ENCODE measurements at regions not wholly inside any gene's neighbourhood (a gene's known extent, or its start where the extent isn't known, plus 50 kb on each side); places are given as distances from the start of the nearest gene placed in this dataset.
"Not testable (repeated sequence)": the region's sequence is repeated elsewhere in the genome, so short reads cannot be mapped to it uniquely, and the experiment has no call there.

DNA sequence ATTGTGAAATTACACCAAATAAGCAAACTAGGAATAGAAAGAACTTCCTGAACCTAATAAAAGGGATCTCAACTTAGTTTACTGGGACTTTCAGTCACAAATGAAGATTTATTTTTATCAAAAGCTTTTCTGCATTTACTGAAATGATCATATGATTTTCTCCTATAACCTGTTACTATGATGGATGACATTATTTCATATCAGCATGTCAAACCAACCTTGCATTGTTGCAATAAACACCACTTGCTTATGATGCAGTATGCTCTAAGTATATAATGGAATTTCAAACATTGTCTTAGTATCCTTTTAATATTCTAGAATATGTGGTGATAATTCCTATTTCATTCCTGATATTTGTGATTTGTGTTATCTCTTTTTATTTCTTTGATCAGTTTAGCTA lies 303.0 kb downstream of the CGGBP1 start:
- no peak for DNase-seq (ENCODE audit: low spot score in 2 of 2)
- no peak overlapping the region for H3K4me3 ChIP-seq
- H3K27me3 ChIP-seq = no peaks in the 10 kb centered on the region
- H3K4me1 ChIP-seq = no peaks in the 10 kb centered on the region
- no peaks in the 10 kb centered on the region for H3K36me3 ChIP-seq
- no peak overlapping the region for H3K27ac ChIP-seq
- TF ChIP-seq EP300 (IDR thresholded peaks at IDR 0.05) (no peak), POLR2A (IDR thresholded peaks at IDR 0.05) (no peak)
- TF ChIP-seq, protein P1, sequence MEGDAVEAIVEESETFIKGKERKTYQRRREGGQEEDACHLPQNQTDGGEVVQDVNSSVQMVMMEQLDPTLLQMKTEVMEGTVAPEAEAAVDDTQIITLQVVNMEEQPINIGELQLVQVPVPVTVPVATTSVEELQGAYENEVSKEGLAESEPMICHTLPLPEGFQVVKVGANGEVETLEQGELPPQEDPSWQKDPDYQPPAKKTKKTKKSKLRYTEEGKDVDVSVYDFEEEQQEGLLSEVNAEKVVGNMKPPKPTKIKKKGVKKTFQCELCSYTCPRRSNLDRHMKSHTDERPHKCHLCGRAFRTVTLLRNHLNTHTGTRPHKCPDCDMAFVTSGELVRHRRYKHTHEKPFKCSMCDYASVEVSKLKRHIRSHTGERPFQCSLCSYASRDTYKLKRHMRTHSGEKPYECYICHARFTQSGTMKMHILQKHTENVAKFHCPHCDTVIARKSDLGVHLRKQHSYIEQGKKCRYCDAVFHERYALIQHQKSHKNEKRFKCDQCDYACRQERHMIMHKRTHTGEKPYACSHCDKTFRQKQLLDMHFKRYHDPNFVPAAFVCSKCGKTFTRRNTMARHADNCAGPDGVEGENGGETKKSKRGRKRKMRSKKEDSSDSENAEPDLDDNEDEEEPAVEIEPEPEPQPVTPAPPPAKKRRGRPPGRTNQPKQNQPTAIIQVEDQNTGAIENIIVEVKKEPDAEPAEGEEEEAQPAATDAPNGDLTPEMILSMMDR (IDR thresholded peaks at IDR 0.05) = no peak
- peaks cover 0 to 8% (median 0%) of the 10 kb centered on the region in 4 donors for H3K9me3 ChIP-seq

DNA sequence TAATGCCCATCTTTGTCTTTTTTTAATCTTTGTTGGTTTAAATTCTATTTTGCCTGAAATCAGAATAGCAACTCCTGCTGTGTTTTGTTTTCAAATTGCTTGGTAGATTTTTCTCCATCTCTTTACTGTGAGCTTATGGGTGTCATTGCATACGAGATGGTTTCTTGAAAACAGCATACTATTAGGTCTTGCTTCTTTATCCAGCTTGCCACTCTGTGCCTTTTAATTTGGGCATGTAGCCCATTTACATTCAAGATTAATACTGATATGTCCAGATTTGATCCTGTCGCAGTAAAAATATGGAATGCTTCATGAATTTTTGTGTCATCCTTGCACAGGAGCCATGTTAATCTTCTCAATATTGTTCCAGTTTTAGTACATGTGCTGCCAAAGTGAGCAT lies 316.6 kb downstream of the CGGBP1 start:
- Histone ChIP-seq H3K9me3 (peaks cover 0 to 28% (median 2%) of the 10 kb centered on the region in 4 donors), H3K4me3 (no peak overlapping the region), H3K27me3 (no peaks in the 10 kb centered on the region), H3K27ac (no peak overlapping the region), H3K4me1 (no peaks in the 10 kb centered on the region), H3K36me3 (no peaks in the 10 kb centered on the region)
- TF ChIP-seq POLR2A (IDR thresholded peaks at IDR 0.05) (no peak), EP300 (IDR thresholded peaks at IDR 0.05) (no peak)
- TF ChIP-seq, protein P1 (IDR thresholded peaks at IDR 0.05) = no peak
- DNase-seq (ENCODE audit: low spot score in 2 of 2) = no peak
- 82 to 92% methylated on average over 2 of the region's 2 CpGs for WGBS, 2 donors

DNA sequence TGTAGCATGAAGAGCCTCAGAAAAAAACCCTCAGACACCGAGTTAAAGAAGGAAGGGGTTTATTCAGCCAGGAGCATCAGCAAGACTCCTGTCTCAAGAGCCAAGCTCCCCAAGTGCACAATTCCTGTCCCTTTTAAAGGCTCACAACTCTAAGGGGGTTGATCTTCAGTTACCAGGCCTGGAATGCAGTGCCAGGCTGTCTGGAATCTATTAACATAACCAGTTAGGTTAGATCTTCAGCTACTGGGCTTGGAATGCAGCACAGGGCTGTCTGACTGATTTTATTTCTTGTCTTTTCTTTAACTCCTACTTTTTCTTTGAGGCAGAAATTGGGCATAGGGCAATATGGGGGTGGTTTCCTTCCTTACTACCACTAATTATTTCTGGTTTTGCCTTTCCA lies 317.9 kb downstream of the CGGBP1 start:
- peaks cover 0 to 28% (median 2%) of the 10 kb centered on the region in 4 donors for H3K9me3 ChIP-seq
- H3K36me3 ChIP-seq; H3K4me3 ChIP-seq; DNase-seq (ENCODE audit: low spot score in 2 of 2); H3K27me3 ChIP-seq; H3K27ac ChIP-seq; H3K4me1 ChIP-seq: not testable (repeated sequence)
- 75 to 100% methylated on average over 1 of the region's 1 CpG for WGBS, 2 donors

DNA sequence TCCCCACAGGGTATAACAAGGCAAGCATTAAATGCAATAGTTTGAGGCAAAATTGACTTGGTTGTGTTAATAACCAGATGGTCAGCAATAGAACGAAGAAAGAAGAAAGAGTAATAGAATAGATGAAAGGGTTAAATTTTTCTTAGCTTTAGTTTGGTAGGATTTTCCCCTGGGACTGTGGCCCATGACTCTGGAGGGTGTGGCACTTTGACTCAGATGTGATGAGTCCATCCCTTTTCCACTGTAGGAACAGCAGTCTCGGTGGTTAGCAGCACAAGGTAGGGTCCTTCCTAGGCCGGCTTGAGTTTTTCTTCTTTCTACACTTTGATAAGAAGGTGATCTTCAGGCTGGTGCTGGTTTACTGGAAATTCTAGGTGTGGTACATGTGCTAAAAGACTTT lies 321.0 kb downstream of the CGGBP1 start:
- H3K4me3 ChIP-seq; H3K27ac ChIP-seq; H3K27me3 ChIP-seq; DNase-seq (ENCODE audit: low spot score in 2 of 2); H3K4me1 ChIP-seq; H3K36me3 ChIP-seq: not testable (repeated sequence)
- H3K9me3 ChIP-seq = peaks cover 0 to 23% (median 2%) of the 10 kb centered on the region in 4 donors
- WGBS, 2 donors = 73 to 74% methylated on average over 3 of the region's 3 CpGs

DNA sequence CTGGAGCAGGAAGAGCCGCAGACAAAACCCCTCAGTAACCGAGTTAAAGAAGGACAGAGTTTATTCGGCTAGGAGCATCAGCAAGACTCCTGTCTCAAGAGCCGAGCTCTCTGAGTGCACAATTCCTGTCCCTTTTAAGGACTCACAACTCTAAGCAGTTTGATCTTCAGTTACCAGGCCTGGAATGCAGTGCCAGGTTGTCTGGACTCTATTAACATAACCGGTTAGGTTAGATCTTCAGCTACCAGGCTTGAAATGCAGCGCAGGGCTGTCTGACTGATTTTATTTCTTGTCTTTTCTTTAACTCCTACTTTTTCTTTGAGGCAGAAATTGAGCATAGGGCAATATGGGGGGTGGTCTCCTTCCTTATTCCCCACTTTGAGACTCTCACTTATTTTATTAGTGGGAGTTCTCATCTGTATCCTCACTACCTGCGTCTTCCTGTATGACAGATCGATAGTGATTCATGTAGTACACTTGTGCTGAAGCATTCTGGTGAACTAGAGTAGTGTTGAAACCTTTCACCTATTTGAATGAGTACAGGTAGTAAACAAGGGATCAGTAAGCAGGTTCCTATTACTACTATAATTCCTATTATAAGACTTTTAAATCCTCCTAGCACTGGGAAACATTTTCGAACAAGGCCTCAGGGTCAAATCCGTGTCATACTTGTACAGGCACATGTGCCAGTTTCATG lies 325.0 kb downstream of the CGGBP1 start:
- Histone ChIP-seq H3K9me3 (no peaks in the 10 kb centered on the region), H3K36me3 (no peaks in the 10 kb centered on the region), H3K4me1 (no peaks in the 10 kb centered on the region), H3K4me3 (no peak overlapping the region), H3K27ac (no peak overlapping the region), H3K27me3 (no peaks in the 10 kb centered on the region)
- no peak for TF ChIP-seq POLR2A (IDR thresholded peaks at IDR 0.05)
- DNase-seq (ENCODE audit: low spot score in 2 of 2) = no peak
- 91 to 93% methylated on average over 10 of the region's 10 CpGs for WGBS, 2 donors

DNA sequence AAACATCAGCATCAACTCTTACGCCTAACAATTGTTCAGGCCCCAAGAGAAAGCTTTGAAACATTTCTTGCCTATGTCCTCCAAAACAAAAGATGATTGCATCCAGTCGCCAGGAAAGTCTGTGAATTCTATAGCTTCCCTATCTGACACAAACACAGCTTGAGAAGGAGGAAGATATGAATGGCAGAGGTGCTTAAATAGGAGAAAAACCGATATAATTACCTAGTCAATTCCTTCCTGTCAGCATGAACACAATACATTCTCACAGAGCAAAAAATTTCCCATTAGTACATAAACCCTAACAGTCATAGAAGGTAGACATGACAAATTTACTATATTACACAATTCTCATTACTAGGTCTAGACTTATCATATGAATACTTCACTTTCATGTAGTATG lies 326.5 kb downstream of the CGGBP1 start:
- WGBS, 2 donors = 56 to 69% methylated on average over 3 of the region's 3 CpGs
- DNase-seq (ENCODE audit: low spot score in 2 of 2) = no peak
- Histone ChIP-seq H3K36me3 (no peaks in the 10 kb centered on the region), H3K4me3 (no peak overlapping the region), H3K27me3 (no peaks in the 10 kb centered on the region), H3K4me1 (no peaks in the 10 kb centered on the region), H3K9me3 (no peaks in the 10 kb centered on the region), H3K27ac (no peak overlapping the region)
- TF ChIP-seq EP300 (IDR thresholded peaks at IDR 0.05) = no peak
- TF ChIP-seq, protein P1 (IDR thresholded peaks at IDR 0.05) = no peak

DNA sequence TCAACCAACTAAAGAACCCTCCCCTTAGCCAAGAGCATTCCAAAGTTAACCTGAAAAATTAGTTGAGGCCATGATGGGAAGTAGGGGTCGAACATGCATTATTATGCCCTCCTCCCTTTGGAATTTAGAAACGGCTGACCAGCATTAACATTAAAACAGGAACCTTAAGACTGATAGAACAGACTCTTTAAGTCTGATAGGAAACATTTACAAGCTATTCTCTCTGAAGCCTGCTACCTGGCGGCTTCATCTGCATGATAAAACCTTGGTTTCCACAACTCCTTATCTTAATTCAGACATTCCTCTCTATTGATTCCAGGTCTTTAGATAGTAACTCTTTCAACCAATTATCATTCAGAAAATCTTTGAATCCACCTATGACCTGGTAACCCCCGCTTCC lies 331.0 kb downstream of the CGGBP1 start:
- Histone ChIP-seq H3K9me3 (peaks cover 0 to 5% (median 0%) of the 10 kb centered on the region in 4 donors), H3K4me3 (no peak overlapping the region), H3K27me3 (no peaks in the 10 kb centered on the region), H3K27ac (no peak overlapping the region), H3K36me3 (no peaks in the 10 kb centered on the region), H3K4me1 (no peaks in the 10 kb centered on the region)
- DNase-seq (ENCODE audit: low spot score in 2 of 2) = no peak
- WGBS, 2 donors = 72 to 76% methylated on average over 4 of the region's 4 CpGs
- TF ChIP-seq, protein P1 (IDR thresholded peaks at IDR 0.05) = no peak
- no peak for TF ChIP-seq POLR2A (IDR thresholded peaks at IDR 0.05)
- TF ChIP-seq EP300 (IDR thresholded peaks at IDR 0.05) = no peak
